Panc1 (cell line): ENCODE measurements at regions not wholly inside any gene's neighbourhood (a gene's known extent, or its start where the extent isn't known, plus 50 kb on each side); places are given as distances from the start of the nearest gene placed in this dataset.

Experiments
- POLR2AphosphoS5 ChIP-seq: IDR thresholded peaks from 2 replicates; pipeline ENCODE4 v1.6.1; 2012; ENCODE audit warnings: mild to moderate bottlenecking, low read depth, low read length, moderate library complexity
- TCF7L2 ChIP-seq: IDR thresholded peaks from 2 replicates; pipeline ENCODE4 v1.6.1; 2011; ENCODE audit warnings: mild to moderate bottlenecking, low read depth, low read length, inconsistent platforms
- TF ChIP-seq, protein P1 (sequence below): fragments of 450-650 bp; IDR thresholded peaks from 2 replicates; pipeline ENCODE4 v1.5.1; 2017; ENCODE audit warnings: mild to moderate bottlenecking
- TF ChIP-seq, protein P2 (sequence below), 2 experiments: IDR thresholded peaks; 2 replicates each; pipeline ENCODE4 v1.6.1; 2011 to 2012; ENCODE audit warnings: low read depth in 2 of 2, control low read depth in 1 of 2, low read length in 1 of 2, mild to moderate bottlenecking in 1 of 2, moderate library complexity in 1 of 2; ENCODE audit not compliant: insufficient read depth in 1 of 2

DNA sequence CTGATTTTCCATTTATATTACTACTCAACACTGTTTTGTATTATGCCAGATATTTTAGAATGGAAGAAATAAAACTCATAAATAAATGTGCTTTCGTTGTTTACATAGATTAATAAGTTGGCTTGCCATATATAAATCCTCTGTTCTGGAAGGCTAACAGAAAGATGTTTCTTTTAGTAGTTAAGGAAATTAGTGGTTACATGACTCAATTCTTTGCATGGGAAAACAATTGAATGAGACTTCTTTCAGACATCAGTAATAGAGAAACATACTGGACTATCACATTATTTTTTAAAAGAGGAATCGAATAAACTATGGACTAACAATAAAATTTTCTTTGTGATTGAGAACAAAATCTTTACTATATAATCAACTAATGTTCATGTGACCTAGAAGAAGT is 336.5 kb downstream of the KCNS3 start:
- TF ChIP-seq, protein P1, sequence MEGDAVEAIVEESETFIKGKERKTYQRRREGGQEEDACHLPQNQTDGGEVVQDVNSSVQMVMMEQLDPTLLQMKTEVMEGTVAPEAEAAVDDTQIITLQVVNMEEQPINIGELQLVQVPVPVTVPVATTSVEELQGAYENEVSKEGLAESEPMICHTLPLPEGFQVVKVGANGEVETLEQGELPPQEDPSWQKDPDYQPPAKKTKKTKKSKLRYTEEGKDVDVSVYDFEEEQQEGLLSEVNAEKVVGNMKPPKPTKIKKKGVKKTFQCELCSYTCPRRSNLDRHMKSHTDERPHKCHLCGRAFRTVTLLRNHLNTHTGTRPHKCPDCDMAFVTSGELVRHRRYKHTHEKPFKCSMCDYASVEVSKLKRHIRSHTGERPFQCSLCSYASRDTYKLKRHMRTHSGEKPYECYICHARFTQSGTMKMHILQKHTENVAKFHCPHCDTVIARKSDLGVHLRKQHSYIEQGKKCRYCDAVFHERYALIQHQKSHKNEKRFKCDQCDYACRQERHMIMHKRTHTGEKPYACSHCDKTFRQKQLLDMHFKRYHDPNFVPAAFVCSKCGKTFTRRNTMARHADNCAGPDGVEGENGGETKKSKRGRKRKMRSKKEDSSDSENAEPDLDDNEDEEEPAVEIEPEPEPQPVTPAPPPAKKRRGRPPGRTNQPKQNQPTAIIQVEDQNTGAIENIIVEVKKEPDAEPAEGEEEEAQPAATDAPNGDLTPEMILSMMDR = no peak
- TF ChIP-seq TCF7L2 (no peak), POLR2AphosphoS5 (no peak)
- TF ChIP-seq, protein P2, sequence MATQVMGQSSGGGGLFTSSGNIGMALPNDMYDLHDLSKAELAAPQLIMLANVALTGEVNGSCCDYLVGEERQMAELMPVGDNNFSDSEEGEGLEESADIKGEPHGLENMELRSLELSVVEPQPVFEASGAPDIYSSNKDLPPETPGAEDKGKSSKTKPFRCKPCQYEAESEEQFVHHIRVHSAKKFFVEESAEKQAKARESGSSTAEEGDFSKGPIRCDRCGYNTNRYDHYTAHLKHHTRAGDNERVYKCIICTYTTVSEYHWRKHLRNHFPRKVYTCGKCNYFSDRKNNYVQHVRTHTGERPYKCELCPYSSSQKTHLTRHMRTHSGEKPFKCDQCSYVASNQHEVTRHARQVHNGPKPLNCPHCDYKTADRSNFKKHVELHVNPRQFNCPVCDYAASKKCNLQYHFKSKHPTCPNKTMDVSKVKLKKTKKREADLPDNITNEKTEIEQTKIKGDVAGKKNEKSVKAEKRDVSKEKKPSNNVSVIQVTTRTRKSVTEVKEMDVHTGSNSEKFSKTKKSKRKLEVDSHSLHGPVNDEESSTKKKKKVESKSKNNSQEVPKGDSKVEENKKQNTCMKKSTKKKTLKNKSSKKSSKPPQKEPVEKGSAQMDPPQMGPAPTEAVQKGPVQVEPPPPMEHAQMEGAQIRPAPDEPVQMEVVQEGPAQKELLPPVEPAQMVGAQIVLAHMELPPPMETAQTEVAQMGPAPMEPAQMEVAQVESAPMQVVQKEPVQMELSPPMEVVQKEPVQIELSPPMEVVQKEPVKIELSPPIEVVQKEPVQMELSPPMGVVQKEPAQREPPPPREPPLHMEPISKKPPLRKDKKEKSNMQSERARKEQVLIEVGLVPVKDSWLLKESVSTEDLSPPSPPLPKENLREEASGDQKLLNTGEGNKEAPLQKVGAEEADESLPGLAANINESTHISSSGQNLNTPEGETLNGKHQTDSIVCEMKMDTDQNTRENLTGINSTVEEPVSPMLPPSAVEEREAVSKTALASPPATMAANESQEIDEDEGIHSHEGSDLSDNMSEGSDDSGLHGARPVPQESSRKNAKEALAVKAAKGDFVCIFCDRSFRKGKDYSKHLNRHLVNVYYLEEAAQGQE (IDR thresholded peaks at IDR 0.05; ENCODE audit: insufficient read depth in 1 of 2, low read depth in 2 of 2, low read length in 1 of 2) = no peak
